Fibroblast of skin of right biceps (primary cell): ENCODE measurements at regions not wholly inside any gene's neighbourhood (a gene's known extent, or its start where the extent isn't known, plus 50 kb on each side); places are given as distances from the start of the nearest gene placed in this dataset.

Experiments
- DNase-seq: peaks from one replicate; pipeline ENCODE4 v3.0.0-alpha.2; 2013

DNA sequence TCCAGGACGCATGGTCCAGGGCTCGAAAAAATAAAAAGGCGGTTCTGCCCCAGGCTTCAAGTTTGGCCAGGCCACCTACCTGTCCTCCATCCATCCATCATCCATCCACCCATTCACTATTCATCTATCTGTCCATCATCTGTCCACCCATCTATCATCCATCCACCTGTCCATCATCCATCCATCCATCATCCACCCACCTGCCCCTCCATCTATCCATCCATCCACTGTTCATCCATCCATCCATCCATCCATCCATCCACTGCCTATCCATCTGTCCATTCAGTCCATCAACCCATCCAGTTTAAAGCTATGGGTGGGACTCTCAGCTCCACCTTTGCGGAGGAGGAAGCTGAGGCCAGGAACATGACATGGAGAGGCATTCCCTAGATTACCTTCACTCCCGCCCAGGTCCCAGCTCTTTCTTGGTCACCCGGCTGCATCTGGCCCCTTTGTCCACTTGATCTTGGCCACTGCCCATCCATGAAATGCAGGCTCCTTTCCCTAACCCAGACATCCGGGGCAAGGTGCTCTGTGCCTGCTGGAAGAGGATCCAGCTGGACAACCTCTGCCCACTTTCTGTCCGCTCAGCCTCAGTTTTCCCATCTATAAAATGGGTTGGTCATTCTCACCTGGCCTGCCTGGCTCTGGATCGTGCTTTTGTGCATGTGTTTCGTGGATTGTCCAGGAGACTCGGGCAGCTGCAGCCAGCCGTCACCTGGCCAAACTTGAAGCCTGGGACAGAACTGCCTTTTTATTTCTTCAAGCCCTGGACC, 236.0 kb upstream of the CIBAR2 start:
- no peak for DNase-seq

DNA sequence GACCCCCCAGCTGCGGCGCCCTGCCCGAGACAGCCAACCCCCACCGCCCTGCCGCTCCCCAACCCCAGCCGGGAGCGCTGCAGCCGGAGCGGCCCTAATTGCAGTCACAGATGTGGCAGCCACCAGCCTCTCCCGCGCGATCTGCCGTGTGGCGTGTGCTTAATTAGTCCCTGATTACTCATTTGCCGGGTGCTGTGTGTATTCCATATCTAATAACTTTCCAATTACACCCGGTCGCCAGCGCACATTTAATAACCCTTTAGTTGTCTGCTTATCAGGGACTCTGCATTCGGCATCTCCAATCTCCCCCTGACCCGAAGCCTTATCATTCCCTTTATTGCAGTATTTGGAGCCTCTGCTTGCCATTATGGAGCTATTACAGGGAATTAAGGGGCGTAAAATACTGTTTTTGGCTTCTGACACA, 236.7 kb upstream of the CIBAR2 start:
- DNase-seq, result no peak

DNA sequence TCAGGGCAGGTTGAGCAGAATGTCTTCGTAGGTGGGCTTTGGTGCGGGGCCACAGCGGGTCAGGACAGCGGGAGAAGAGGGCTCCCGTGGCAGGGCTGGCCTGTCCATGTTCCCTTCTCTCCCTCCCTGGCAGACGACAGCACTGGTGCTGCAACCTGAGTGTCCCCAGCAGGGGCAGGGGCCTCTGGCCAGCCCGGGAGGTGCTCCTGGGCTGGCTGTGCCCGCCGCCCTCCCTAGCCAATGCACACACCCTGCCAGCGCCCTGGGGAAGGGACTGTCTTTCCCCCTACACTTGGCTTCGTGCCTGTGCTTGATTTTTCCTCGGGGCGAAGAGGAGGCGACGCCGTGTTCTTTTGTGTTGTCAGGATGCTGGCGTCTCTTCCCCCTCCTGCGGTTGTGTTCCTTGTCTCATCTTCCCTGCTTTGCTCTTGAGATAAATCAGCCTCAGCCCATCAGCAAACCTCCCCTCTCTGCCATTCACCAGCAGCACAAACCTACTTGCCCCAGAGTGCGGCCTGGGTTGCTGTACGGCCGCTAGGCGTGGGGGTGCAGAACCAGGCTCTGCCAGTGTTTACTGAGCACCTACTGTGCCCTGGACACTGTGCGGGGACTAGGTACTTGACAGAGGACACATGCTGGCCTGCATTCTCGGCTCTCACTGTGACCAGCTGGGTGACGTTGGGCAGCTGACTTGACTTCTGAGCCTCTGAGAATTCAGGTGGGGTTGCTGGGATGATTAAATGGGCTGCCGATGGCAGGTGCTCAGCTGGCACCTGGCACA, 237.3 kb upstream of the CIBAR2 start:
- peak; percentile 31 for DNase-seq

DNA sequence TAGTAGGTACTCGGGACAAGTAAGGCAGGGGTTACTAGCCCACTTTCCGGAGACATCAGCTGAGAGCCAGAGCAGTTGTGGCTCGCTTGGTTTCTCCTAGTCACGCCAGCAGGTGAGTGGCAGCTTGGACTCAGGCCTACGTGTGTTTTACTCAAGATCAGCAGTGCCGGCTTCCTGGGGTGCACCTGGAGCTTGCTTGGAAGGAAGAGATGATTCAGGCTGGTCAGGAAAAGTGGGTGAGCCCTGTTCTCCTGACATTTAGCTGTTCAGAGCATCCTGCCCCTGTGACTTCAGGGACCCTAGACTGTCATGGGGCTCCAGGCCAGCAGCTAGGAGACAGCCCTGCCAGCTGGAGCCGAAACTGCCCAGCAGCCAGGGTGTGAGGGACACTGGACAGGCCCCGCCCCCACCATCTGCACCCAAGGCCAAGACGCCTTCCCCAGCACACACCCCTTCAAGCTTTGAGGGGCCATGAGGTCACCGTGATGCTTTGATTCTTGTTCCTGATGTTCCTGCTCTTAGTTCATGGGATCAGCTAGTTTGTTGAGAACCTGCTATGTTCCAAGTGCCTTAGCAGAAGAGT, 238.0 kb upstream of the CIBAR2 start:
- DNase-seq, result no peak

DNA sequence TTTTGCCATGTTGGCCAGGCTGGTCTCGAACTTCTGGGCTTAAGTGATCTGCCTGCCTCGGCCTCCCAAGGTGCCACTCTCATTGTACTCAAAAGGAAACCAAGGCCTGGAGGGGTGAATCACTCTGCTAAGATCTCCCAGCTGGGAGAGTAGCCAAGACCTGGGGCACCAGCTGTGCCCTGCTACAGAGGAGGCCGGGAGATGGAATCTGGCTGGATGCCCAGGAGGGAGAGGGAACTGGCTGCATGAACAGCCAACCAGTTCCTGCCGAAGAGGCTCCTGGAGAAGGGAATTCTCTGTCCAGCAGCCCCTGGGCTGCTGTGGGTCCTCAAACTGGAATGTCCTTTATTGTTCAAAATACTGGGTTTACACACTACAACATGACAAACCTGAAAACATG, 238.7 kb upstream of the CIBAR2 start:
- DNase-seq, result peak; percentile 95

DNA sequence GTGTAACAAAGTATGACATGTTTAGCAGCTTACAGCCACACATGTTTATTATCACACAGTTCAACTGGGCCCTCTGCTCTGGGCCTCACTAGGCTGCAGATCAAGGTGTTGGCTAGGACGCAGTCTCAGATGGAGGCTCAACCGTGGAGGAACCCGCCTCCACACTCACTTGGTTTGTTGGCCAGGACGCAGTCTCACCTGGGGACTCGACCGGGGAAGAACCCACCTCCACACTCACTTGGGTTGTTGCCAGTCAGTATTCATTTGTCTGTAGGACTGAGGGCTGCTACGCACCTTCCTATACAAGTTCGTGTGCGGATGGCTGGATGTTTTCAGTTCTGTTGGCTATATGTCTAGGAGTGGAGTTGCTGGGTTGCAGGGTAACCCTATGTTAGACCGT, 240.7 kb upstream of the CIBAR2 start:
- no peak for DNase-seq

- no peak for DNase-seq
These were observed 241.8 kb upstream of the CIBAR2 start for GRCh38 chr16:85353839-85354685.

GRCh38 chr16:85354686-85355514, 242.6 kb upstream of the CIBAR2 start:
- DNase-seq, result peak; percentile 99

GRCh38 chr16:85355515-85355837, 243.2 kb upstream of the CIBAR2 start:
- no peak for DNase-seq

DNA sequence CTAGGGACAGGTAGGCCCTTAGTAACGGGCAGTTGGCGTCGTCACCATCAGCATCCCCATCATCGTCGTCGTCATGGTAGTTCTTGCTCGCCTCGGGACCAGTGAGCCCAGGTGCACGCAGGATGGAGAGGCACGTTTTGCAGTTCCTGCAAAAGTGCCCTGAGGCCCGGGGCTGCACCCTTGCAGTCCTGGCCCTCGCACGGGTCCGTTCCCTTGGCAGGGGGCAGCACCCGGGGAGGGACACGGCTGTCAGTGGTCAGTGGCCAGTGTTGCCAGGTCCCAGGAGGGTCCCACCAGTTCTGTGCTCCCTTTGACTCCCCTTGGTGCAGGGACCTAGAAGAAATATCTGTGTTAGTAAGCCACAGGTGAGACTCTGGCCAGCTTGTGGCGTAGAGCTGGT, 243.9 kb upstream of the CIBAR2 start:
- no peak for DNase-seq

- no peak for DNase-seq
These were observed 245.1 kb upstream of the CIBAR2 start for GRCh38 chr16:85357323-85357722.

GRCh38 chr16:85357924-85358505, 245.7 kb upstream of the CIBAR2 start:
- DNase-seq, result no peak

DNA sequence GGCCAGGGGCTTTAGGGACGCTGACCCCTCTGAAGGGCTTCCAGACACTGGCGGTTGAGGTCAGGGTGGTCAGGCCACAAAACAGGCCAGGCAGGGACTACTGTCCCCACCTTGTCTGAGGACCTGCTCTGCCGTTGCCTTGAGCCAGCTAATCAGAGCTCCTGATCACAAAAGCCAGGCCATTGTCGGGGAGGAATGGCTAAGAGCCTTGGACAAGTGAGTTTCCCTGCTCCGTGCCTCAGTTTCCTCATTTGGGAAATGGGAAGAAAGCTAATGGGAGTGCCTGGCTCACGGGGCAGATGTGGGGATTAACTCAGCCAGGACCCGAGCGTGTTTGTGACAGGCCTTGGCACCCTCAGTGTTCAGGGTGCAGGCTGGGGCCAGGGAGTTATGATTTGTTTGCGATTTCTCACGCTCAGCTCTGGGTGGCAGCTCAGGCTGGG, 246.5 kb upstream of the CIBAR2 start:
- DNase-seq, result no peak

- no peak for DNase-seq
These were observed 247.0 kb upstream of the CIBAR2 start for GRCh38 chr16:85359147-85359822.

DNA sequence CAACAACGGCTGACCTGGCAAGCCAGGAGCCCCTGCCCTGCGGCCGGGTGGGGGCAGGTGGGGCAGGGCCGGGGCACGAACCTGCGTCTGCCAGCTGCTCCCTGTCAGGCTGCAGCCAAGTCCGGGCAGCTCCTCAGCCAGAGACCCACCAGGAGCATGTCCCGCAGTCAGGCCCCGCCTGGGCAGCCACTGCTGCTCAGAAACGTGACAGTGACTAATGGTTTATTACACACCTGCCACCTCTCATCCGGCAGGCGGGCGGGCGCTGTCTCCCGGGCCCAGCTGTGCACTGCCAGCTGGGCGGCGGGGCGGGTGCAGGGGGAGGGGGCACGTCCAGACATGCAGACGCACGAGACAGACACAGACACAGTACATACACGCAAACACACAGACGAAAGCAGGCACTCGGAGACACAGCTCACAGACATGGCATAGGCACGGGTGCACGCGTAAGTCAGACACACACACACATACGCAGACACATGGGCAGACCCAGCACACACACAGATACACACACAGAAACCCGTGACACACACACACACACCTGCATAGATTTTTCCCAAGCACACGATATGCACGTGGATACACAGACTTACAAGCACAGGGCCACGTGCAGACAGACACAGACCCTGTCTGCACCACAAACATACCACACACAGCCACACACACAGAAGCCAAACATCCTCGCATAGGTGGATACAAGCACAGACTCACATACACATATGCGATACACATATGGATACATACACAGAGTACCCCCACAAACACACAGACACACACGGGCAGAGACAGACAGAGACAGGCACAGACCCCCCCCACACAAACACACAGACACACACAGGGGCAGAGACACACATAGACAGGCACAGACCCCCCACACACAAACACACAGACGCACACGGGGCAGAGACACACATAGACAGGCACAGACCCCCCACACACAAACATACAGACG, 248.3 kb upstream of the CIBAR2 start:
- no peak for DNase-seq

DNA sequence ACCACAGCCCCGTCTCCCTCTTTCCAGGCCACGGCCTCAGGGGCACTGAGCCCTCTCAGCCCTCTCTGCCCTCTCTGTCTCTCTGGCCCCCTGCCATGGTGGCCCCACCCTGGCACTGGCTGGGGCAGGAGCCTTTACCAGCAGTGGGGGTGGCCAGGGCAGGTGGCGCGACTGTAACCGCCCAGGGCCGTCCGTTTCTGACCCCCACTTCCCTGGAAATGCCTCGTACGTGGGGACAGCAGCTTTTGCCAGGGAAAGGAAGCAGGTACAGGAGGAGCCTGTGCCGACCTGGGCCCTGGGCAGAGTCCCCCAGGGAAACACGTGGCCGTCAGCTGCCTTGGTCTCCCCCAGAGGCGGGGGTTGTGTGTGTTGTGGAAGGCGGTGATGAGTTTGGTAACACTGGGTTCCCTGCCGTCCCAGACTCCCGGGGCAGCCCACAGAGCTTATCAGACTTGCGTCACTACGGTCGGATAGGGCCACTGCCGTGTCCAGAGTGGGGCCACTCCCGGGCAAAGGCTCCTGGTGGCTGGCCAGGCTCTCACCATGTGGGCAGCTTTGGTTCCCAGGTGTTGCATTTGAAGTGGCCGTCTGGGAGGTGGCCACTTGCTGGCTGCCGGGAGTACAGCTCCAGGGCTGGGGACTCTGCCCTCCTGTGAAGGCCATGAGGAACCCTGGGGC, 249.3 kb upstream of the CIBAR2 start:
- DNase-seq, result no peak

- DNase-seq, result no peak
These were observed 250.2 kb upstream of the CIBAR2 start for GRCh38 chr16:85362443-85362842.

- no peak for DNase-seq
These were observed 249.7 kb upstream of the GSE1 start for GRCh38 chr16:85363427-85363826.

DNA sequence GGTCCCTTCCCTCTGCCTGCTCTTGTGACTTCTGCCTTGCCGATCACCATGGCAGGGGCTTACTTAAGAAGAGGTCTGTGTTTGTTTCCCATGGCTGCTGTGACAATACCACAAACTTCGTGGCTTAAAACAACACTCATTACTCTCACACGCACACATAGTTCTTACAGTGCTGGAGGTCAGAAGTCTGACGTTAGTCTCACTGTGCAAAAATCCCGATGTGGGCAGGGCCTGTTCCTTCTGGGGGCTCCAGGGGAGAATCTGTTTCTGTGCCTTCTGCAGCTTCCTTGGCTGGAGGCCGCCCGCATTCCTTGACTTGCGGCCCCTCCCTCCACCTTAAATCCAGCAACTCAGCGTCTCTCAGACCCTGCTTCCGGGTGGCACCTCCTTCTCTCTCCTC, 249.2 kb upstream of the GSE1 start:
- peak; percentile 95 for DNase-seq
